Suprapubic skin (tissue), 4 donors: ENCODE measurements at regions not wholly inside any gene's neighbourhood (a gene's known extent, or its start where the extent isn't known, plus 50 kb on each side); places are given as distances from the start of the nearest gene placed in this dataset.

Source experiments
- CTCF ChIP-seq, 2 donors: fragments of 200-600 bp in 1 of 2; fragments of 450-650 bp in 1 of 2; sonication (generic) in 1 of 2; IDR thresholded peaks; one replicate each; pipeline ENCODE4 v1.5.1; 2016 to 2019; ENCODE audit warnings: antibody characterized with exemption in 2 of 2, mild to moderate bottlenecking in 1 of 2, moderate library complexity in 1 of 2
- POLR2A ChIP-seq, 2 donors: fragments of 450-650 bp; IDR thresholded peaks; one replicate each; pipeline ENCODE4 v1.6.1; 2017; ENCODE audit warnings: antibody characterized with exemption in 2 of 2, mild to moderate bottlenecking in 2 of 2, moderate library complexity in 2 of 2
- POLR2AphosphoS5 ChIP-seq, 3 donors: sonication (generic); formaldehyde crosslinking; IDR thresholded peaks; one replicate each; pipeline ENCODE4 v1.6.1; 2017; ENCODE audit warnings: antibody characterized with exemption in 3 of 3

- TF ChIP-seq POLR2A (IDR thresholded peaks at IDR 0.05) (no peak), CTCF (IDR thresholded peaks at IDR 0.05) (peak; percentile 33 to 73), POLR2AphosphoS5 (IDR thresholded peaks at IDR 0.05) (no peak)
Observed at GRCh38 chr6:188821-189655, 103.2 kb upstream of the DUSP22 start.
